ENCODE measurements at regions not wholly inside any gene's neighbourhood (a gene's known extent, or its start where the extent isn't known, plus 50 kb on each side); places are given as distances from the start of the nearest gene placed in this dataset.

DNA sequence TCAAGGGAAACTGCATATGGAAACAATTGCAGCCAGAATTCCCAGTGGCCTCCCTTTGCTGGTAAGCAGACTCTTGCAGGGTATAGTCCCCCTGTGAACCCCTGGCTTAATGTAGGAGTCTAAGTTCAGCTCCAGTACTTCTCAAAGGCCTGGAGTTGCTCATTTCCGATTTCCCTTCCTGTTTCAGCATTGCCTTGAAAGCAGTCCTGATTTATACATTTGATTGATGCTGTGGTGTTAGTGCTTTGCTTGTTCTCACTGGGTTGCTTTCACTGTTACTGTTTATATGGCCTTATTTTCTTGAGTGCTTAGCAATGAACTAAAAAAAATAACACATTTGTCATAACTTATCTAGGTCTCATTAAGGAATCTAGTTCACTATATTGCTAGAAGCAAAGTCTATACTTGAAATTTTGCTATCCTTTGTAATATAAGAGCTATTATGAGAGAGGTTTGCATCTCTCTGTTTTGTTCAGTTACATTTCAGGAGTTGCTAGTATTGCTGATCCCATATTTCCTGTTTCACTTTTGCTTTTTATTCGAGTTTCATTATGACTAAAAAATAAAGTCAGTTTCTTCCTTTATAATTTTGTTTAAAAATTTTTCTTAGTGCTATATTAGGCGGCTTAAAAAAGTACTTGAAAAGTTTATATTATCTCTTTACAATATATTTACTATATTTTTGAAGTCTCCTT lies 122.4 kb upstream of the NMUR2 start:
- Histone ChIP-seq H4K20me1 (ENCODE audit: control insufficient read depth, extremely low read depth, insufficient read depth, low read length) (no peaks in the 10 kb centered on the region), H2AFZ (ENCODE audit: control insufficient read depth, low read length) (no peak overlapping the region), H3K79me2 (ENCODE audit: control insufficient read depth, insufficient read depth, low read length) (no peaks in the 10 kb centered on the region), H3K27me3 (ENCODE audit: control insufficient read depth, extremely low read depth, insufficient read depth, low read length) (no peaks in the 10 kb centered on the region), H3K9me1 (ENCODE audit: control insufficient read depth, extremely low read depth, insufficient read depth, low read length) (no peaks in the 10 kb centered on the region), H3K9me3 (ENCODE audit: control insufficient read depth, low read depth, low read length) (no peaks in the 10 kb centered on the region), H3K9ac (ENCODE audit: control insufficient read depth, extremely low read depth, insufficient read depth, low read length) (no peak overlapping the region), H3K4me3 (ENCODE audit: control insufficient read depth in 2 of 3, extremely low read depth in 1 of 3, insufficient read depth in 2 of 3, low read depth in 1 of 3, low read length in 3 of 3) (no peak overlapping the region), H3K4me2 (ENCODE audit: control insufficient read depth, extremely low read depth, insufficient read depth, low read depth, low read length) (no peak overlapping the region), H3K4me1 (ENCODE audit: control insufficient read depth, extremely low read depth, insufficient read depth, low read length) (no peaks in the 10 kb centered on the region), H3K27ac (ENCODE audit: control insufficient read depth, insufficient read depth, low read length) (no peak overlapping the region), H3K36me3 (ENCODE audit: control insufficient read depth in 2 of 2, extremely low read depth in 1 of 2, insufficient read depth in 2 of 2, low read length in 2 of 2) (no peaks in the 10 kb centered on the region)
- DNase-seq (ENCODE audit: low read depth, low spot score) (no peak), FAIRE-seq (no peak)
- dilution Hi-C loops (cut with MboI; ENCODE audit: extremely low pct_ligation_motif_present, low sequenced_read_pairs), result no loop called here
- TF ChIP-seq, protein P1, sequence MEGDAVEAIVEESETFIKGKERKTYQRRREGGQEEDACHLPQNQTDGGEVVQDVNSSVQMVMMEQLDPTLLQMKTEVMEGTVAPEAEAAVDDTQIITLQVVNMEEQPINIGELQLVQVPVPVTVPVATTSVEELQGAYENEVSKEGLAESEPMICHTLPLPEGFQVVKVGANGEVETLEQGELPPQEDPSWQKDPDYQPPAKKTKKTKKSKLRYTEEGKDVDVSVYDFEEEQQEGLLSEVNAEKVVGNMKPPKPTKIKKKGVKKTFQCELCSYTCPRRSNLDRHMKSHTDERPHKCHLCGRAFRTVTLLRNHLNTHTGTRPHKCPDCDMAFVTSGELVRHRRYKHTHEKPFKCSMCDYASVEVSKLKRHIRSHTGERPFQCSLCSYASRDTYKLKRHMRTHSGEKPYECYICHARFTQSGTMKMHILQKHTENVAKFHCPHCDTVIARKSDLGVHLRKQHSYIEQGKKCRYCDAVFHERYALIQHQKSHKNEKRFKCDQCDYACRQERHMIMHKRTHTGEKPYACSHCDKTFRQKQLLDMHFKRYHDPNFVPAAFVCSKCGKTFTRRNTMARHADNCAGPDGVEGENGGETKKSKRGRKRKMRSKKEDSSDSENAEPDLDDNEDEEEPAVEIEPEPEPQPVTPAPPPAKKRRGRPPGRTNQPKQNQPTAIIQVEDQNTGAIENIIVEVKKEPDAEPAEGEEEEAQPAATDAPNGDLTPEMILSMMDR (optimal IDR thresholded peaks at IDR 0.05 in 1 of 3, IDR thresholded peaks at IDR 0.05 in 1 of 3, conservative IDR thresholded peaks at IDR 0.05 in 1 of 3; ENCODE audit: extremely low read depth in 1 of 3, insufficient read depth in 2 of 3, low read length in 3 of 3), result no peak
- TF ChIP-seq EZH2 (IDR thresholded peaks at IDR 0.05; ENCODE audit: low read length), result no peak

DNA sequence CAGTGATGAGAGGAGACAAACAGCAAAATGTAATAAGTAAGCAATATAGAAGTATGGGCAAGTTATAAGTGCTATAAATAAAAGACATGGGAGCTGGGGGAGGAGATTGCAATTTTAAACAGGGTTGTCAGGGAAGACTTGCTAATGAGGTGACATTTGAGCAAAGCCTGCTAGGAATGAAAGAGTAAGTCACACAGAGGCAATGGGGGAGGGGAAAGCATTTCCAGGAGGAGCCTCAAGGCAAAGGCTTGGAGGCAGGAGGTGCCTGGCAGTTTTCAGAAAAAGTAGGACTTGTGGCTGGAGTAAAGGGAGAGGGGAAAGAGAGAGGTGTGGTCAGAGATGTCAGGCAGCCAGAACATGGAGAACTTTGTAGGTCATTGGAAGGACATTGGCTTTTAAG lies 124.4 kb upstream of the NMUR2 start:
- Histone ChIP-seq H4K20me1 (ENCODE audit: control insufficient read depth, extremely low read depth, insufficient read depth, low read length) (no peaks in the 10 kb centered on the region), H3K9me3 (ENCODE audit: control insufficient read depth, low read depth, low read length) (no peaks in the 10 kb centered on the region), H3K79me2 (ENCODE audit: control insufficient read depth, insufficient read depth, low read length) (no peaks in the 10 kb centered on the region), H3K27me3 (ENCODE audit: control insufficient read depth, extremely low read depth, insufficient read depth, low read length) (no peaks in the 10 kb centered on the region), H3K36me3 (ENCODE audit: control insufficient read depth in 2 of 2, extremely low read depth in 1 of 2, insufficient read depth in 2 of 2, low read length in 2 of 2) (no peaks in the 10 kb centered on the region), H3K4me1 (ENCODE audit: control insufficient read depth, extremely low read depth, insufficient read depth, low read length) (no peaks in the 10 kb centered on the region), H3K4me3 (ENCODE audit: control insufficient read depth in 2 of 3, extremely low read depth in 1 of 3, insufficient read depth in 2 of 3, low read depth in 1 of 3, low read length in 3 of 3) (no peak overlapping the region), H2AFZ (ENCODE audit: control insufficient read depth, low read length) (no peak overlapping the region), H3K27ac (ENCODE audit: control insufficient read depth, insufficient read depth, low read length) (no peak overlapping the region), H3K4me2 (ENCODE audit: control insufficient read depth, extremely low read depth, insufficient read depth, low read depth, low read length) (no peak overlapping the region), H3K9me1 (ENCODE audit: control insufficient read depth, extremely low read depth, insufficient read depth, low read length) (no peaks in the 10 kb centered on the region), H3K9ac (ENCODE audit: control insufficient read depth, extremely low read depth, insufficient read depth, low read length) (no peak overlapping the region)
- dilution Hi-C loops (cut with MboI; ENCODE audit: extremely low pct_ligation_motif_present, low sequenced_read_pairs), result no loop called here
- no peak for DNase-seq (ENCODE audit: low read depth, low spot score)
- TF ChIP-seq, protein P1 (optimal IDR thresholded peaks at IDR 0.05 in 1 of 3, IDR thresholded peaks at IDR 0.05 in 1 of 3, conservative IDR thresholded peaks at IDR 0.05 in 1 of 3; ENCODE audit: extremely low read depth in 1 of 3, insufficient read depth in 2 of 3, low read length in 3 of 3), result no peak
- no peak for TF ChIP-seq EZH2 (IDR thresholded peaks at IDR 0.05; ENCODE audit: low read length)
- FAIRE-seq, result no peak
